ENCODE measurements at regions not wholly inside any gene's neighbourhood (a gene's known extent, or its start where the extent isn't known, plus 50 kb on each side); places are given as distances from the start of the nearest gene placed in this dataset.

DNA sequence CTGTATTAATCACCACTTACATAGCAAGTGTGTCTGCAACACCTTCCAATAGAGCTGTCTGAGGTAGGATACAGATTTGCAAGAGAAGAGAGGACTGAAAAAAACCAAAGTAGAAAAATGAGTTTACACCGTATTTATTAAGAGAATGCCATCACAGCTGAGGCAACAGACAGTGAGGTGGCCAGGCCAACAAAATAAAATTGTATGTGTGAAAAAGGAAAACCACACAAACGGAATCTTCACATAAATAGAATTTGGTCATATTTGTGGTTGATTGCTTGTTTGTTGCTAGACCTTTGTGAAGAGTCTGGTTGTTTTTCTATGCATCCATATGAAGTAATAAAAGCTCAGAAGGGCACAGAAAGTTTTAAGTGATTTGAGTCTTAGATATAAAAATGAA is 157.8 kb upstream of the TSHZ2 start:
- CTCF ChIA-PET, result no interaction called here
- no peak overlapping the region for H2AFZ ChIP-seq (ENCODE audit: insufficient read depth, low read depth, low read length, poor library complexity, severe bottlenecking)
- no peak for TF ChIP-seq CTCF (IDR thresholded peaks at IDR 0.05)
- no peak for TF ChIP-seq EZH2 (IDR thresholded peaks at IDR 0.05; ENCODE audit: borderline replicate concordance, insufficient read depth, low read depth, low read length, poor library complexity, severe bottlenecking)
- H3K36me3 ChIP-seq (replicated peaks in 1 of 2; ENCODE audit: control extremely low read depth in 1 of 2, control insufficient read depth in 1 of 2, extremely low read depth in 1 of 2, insufficient read depth in 2 of 2, low read length in 1 of 2), result no peaks in the 10 kb centered on the region
- no peaks in the 10 kb centered on the region for H3K4me1 ChIP-seq (ENCODE audit: control insufficient read depth in 2 of 2, insufficient read depth in 2 of 2, low read length in 2 of 2)
- Mint-ChIP-seq H3K4me3 (no peak overlapping the region), H3K27ac (no peak overlapping the region), H3K27me3 (peaks cover 22% of the 10 kb centered on the region), H3K4me1 (no peaks in the 10 kb centered on the region), H3K9me3 (ENCODE audit: insufficient read depth) (no peaks in the 10 kb centered on the region)
- no peak overlapping the region for H3K9ac ChIP-seq (ENCODE audit: low read length)
- no peak for ATAC-seq (ENCODE audit: low read depth)
- H3K27ac ChIP-seq (ENCODE audit: low read length in 2 of 2), result no peak overlapping the region
- H4K20me1 ChIP-seq (ENCODE audit: control insufficient read depth, insufficient read depth, low read length, poor library complexity, severe bottlenecking), result no peaks in the 10 kb centered on the region
- POLR2A ChIA-PET, result no interaction called here
- intact Hi-C loops (cut with micrococcal nuclease), result no loop called here
- no peak overlapping the region for H3K4me3 ChIP-seq (ENCODE audit: control extremely low read depth in 1 of 5, extremely low read depth in 1 of 5, insufficient read depth in 1 of 5, low read depth in 2 of 5, low read length in 4 of 5)
- DNase-seq, result no peak
- no peaks in the 10 kb centered on the region for H3K27me3 ChIP-seq (replicated peaks in 1 of 4; ENCODE audit: control extremely low read depth in 1 of 4, control insufficient read depth in 3 of 4, insufficient read depth in 4 of 4, low read length in 3 of 4)
- H3K4me2 ChIP-seq (replicated peaks; ENCODE audit: low read depth, low read length, poor library complexity, severe bottlenecking), result no peak overlapping the region
- no CpG with 5 or more reads among the region's 2 CpGs for WGBS (ENCODE audit: insufficient coverage)
- no peaks in the 10 kb centered on the region for H3K9me3 ChIP-seq (ENCODE audit: control extremely low read depth in 1 of 3, control insufficient read depth in 2 of 3, insufficient read depth in 1 of 3, low read length in 2 of 3)
- H3K79me2 ChIP-seq (ENCODE audit: control insufficient read depth, insufficient read depth, low read length), result no peaks in the 10 kb centered on the region

GRCh38 chr20:52812231-52812847 is 159.8 kb upstream of the TSHZ2 start:
- WGBS (ENCODE audit: insufficient coverage), result 86% methylated on average over 3 of the region's 4 CpGs

More at GRCh38 chr20:52812231-52812847, 159.8 kb upstream of the TSHZ2 start:
- Mint-ChIP-seq H3K9me3 (ENCODE audit: insufficient read depth) (no peaks in the 10 kb centered on the region), H3K27ac (no peak overlapping the region), H3K27me3 (peaks cover 25% of the 10 kb centered on the region), H3K4me1 (no peaks in the 10 kb centered on the region), H3K4me3 (no peak overlapping the region)
- no peak for ATAC-seq (ENCODE audit: low read depth)
- intact Hi-C loops (cut with micrococcal nuclease), result no loop called here
- ChIA-PET CTCF (no interaction called here), POLR2A (no interaction called here)
- Histone ChIP-seq H3K9me3 (ENCODE audit: control extremely low read depth in 1 of 3, control insufficient read depth in 2 of 3, insufficient read depth in 1 of 3, low read length in 2 of 3) (no peaks in the 10 kb centered on the region), H4K20me1 (ENCODE audit: control insufficient read depth, insufficient read depth, low read length, poor library complexity, severe bottlenecking) (no peaks in the 10 kb centered on the region), H2AFZ (ENCODE audit: insufficient read depth, low read depth, low read length, poor library complexity, severe bottlenecking) (no peak overlapping the region), H3K27me3 (replicated peaks in 1 of 4; ENCODE audit: control extremely low read depth in 1 of 4, control insufficient read depth in 3 of 4, insufficient read depth in 4 of 4, low read length in 3 of 4) (no peaks in the 10 kb centered on the region), H3K4me3 (ENCODE audit: control extremely low read depth in 1 of 5, extremely low read depth in 1 of 5, insufficient read depth in 1 of 5, low read depth in 2 of 5, low read length in 4 of 5) (no peak overlapping the region), H3K4me2 (replicated peaks; ENCODE audit: low read depth, low read length, poor library complexity, severe bottlenecking) (no peak overlapping the region), H3K9ac (ENCODE audit: low read length) (no peak overlapping the region), H3K27ac (ENCODE audit: low read length in 2 of 2) (no peak overlapping the region), H3K79me2 (ENCODE audit: control insufficient read depth, insufficient read depth, low read length) (no peaks in the 10 kb centered on the region), H3K4me1 (ENCODE audit: control insufficient read depth in 2 of 2, insufficient read depth in 2 of 2, low read length in 2 of 2) (no peaks in the 10 kb centered on the region), H3K36me3 (replicated peaks in 1 of 2; ENCODE audit: control extremely low read depth in 1 of 2, control insufficient read depth in 1 of 2, extremely low read depth in 1 of 2, insufficient read depth in 2 of 2, low read length in 1 of 2) (no peaks in the 10 kb centered on the region)
- no peak for DNase-seq
- TF ChIP-seq EZH2 (IDR thresholded peaks at IDR 0.05; ENCODE audit: borderline replicate concordance, insufficient read depth, low read depth, low read length, poor library complexity, severe bottlenecking), result no peak
- no peak for TF ChIP-seq CTCF (IDR thresholded peaks at IDR 0.05)
